ENCODE measurements at regions not wholly inside any gene's neighbourhood (a gene's known extent, or its start where the extent isn't known, plus 50 kb on each side); places are given as distances from the start of the nearest gene placed in this dataset.
A peak's percentile ranks its signal among the peaks of the same experiment; 100 is the strongest.

DNA sequence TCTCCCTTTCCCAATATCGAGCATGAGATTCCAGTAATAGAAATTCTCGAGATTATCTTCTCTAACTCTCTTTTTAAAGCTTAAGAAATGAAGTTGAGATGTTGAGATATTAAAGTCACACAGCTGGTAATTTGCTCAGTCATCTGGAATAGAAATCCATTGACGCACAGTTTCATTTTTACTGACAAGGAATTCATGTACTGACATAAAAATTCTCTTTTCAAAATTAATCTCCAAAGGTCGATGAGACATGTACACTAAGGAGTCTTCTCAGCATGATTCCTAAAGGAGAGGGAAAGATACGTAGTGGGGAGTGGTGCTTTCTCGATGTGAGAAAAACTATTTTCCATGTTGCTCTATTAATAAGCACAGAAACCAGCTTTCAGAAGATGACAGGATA lies 1639.5 kb upstream of the MIR17HG start:
- no peak for DNase-seq (ENCODE audit: low read depth)

DNA sequence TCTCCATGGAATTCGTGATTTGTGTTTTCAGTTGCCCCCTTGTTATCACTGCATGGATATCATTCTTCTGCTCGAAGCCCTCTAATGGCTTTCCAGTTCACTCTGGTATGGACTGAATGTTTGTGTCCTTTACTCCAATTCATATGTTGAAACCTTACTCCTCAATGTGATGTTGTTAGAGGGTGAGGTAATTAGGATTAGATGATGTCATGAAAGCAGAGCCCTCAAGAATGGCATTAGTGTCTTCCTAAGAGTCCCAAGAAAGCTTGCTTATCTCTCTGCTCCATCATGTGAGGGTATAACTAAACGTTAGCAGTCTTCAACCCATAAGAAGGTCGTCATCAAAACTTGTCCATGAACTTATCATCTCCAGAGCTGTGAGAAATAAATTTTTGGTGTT lies 1626.3 kb upstream of the MIR17HG start:
- DNase-seq (ENCODE audit: low read depth) = no peak

DNA sequence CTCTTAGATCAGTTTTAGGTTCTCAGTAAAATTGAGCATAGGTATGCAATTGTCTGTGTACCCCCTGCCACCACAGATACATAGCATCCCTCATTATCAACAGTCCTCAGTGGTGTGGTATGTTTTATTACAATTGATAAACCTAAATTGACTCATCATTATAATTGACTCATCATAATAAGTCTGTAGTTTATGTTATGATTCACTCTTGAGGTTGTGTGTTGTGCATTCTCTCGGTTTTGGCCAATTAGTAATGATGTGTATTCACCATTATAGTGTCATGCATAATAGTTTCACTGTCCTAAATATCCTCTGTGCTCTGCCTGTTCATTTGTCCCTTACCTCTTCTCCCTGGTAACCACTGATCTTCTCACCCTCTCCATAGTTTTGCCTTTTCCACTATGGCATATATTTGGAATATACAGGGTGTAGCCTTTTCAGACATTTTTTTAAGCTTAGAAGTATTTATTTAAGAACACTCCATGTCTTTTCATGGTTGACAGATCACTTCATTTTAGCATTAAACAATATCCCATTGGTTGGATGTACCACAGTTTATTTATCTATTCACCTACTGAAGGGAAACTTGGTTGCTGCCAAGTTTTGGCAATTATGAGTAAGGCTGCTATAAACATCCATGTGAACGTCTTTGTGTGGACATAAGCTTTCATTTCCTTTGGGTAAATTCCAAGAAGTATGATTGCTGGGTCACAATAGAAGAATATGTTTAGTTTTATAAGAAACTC lies 1620.6 kb upstream of the MIR17HG start:
- DNase-seq (ENCODE audit: low read depth) = no peak

DNA sequence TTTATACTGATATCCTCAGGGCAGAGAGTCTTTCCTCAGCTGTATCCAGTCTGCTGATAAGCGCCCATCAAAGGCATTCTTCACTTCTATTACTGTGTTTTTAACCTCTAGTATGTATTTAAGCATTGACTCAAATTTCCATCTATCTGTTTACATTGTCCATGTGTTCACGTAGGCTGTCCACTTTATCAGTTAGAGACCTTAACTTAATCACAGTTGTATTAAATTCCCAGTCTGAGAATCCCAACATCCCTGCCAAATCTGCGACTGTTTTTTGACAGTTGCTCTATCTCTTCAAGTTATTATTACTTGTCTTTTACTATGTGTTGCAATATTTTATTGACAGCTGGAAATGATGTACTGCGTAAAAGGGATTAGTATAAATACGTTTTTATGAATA lies 1613.7 kb upstream of the MIR17HG start:
- no peak for DNase-seq (ENCODE audit: low read depth)

DNA sequence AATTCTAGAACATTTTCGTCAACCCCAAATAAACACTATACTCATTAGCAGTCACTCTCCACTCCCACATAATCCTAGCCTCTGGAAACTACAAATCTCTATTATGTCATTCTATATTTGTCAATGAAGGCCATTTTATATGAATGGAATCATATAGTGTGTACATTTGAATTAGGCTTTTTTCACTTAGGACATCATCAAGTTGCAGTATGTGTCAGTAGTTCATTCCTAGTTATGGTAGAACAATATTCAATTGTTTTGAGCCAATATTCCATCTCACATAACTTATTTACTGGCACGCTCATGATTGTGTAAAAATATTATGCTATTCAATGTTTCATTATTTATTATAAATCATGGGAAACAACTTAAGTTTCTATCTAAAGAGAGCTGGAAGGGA lies 1610.4 kb upstream of the MIR17HG start:
- DNase-seq (ENCODE audit: low read depth) = no peak

DNA sequence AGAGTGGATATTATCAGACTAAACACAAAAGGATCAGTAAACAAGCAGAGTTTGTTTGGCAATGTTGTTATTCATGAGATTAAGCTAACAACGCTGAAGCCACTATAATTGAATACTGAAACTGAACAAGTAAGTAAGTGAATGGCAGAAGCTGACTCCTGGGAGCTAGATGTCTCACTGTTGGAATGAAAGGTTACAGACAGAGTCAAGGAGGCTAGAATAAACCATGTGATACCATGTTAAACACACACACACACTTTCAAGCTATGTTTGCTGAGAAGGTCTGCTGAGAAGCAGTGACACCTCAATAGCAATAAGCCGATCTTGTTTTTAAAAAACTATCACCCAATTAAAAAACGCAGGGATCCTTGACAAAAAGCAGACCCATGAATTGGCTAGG lies 1609.4 kb upstream of the MIR17HG start:
- DNase-seq (ENCODE audit: low read depth) = no peak

DNA sequence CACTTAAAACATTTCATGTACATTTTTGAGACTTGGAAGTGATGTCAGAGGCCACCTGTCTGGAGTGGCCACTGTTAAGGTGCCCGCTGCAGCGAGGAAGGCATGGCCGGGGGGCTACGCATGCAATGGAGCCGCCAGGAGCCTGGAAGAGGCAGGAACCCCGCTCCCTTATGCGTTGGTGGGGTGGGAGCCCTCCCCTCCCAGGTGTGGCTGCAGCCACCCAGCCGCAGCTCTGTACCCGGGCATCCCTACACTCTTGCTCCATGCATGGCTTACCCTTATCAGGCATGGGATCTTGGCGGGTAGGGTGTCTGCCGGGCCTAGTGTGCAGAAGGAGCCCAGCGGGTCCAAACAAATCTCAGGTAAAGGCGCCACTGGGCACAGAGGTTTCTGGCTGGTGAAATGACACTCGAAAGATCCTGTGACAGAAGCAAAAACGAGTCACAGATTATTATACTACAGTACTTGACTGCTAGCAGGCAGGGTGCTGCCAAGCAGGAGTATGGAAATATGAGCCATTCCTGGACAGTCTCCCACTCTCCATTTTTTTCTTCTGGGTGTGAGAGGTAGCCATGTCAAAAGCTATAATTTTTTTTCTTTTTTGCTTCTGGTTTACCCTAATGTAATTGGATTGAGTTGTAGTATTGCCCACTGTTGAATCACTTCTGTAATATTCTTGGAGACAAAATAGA lies 1606.3 kb upstream of the MIR17HG start:
- DNase-seq (ENCODE audit: low read depth) = no peak

DNA sequence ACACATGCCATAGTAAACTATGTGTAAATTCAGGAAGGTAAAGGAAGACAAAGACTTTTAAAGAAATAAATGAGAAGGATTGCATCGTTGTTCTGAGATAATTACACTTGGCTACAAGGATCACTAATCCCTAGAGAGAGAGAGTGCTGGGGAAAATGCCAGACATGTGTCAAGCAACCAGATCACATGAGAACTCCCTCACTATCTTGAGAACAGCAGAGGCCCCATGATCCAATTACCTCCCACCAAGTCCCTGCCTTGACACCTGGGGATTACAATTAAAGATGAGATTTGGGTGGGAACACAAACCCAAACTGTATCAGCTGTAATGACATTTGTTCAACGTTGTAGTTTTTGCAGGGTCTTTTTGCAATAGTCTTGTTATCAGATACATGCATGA lies 1600.9 kb upstream of the MIR17HG start:
- no peak for DNase-seq (ENCODE audit: low read depth)

DNA sequence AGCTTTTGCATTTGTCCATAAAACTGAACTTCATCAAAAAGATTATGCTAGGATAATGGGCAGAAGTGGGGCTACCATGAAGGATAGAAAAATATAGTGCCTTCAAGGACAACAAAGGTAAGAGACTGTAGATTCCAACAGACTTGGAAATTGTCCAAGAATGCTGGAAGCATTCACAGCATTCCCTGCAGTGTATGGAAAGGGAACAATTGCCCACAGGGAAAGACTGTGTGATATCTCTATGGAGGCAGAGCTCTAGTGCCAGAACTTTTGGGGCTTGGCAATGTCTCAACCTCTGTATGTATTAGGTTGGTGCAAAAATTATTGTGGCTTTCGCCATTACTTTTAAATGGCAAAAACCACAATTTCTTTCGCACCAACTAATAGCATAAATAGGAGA lies 1598.8 kb upstream of the MIR17HG start:
- DNase-seq (ENCODE audit: low read depth) = no peak

DNA sequence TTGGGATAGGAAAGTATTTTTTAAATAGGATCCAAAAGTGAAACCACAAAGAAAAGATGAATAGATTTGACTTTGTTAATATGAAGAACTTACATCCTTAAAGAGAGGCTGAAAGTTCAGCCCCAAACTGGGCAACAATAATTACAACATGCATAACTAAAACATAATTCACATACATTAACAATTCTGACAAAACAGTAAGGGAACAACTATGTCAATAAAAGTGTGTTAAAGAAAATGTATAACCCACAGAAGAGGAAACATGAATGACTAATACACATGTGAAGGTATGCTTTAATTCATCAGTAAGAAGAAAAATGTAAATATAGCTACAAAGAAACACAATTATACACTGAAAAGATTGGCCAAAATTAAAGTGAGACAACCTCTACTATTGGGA lies 1597.6 kb upstream of the MIR17HG start:
- no peak for DNase-seq (ENCODE audit: low read depth)

DNA sequence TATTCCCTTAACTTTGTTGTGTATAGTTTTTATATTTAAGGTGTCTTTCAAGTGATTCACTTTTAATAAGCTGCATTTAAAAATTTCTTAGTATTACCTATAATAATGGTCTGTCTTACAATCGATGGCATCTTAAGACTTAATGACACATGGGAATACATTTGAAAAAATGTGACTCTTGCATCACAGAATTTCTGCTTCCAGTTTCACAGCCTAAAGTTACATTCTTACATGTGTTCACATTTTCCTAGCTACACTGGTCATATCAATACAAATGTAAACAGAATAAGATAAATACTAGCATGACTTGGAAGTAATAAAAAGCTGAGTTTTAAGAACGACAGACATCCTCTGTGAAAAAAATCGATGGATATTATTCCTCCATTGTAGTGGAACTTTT lies 1597.1 kb upstream of the MIR17HG start:
- no peak for DNase-seq (ENCODE audit: low read depth)

DNA sequence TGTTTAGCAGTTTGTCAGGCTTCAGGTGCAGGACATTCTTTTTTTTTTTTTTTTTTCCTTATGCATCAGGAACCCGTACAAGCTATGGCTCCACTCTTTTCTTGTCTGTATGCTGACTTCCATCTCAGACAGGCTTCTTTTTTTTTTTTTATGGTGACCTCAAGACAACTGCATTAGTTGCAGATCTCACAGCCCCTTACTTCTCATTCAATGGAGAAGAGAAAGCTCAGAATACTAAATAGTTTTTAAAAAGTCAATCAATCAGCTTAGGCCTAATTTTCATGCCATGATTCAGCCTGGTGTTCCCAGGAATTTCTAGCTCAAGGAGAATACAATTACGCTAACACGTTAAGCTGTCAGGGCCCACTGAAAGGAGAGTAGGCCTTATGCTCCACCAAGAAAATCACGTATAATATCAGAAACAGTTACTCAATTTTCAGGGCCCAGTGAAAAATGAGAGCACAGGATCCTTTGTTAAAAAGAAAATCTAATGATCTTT lies 1596.0 kb upstream of the MIR17HG start:
- DNase-seq (ENCODE audit: low read depth) = no peak

DNA sequence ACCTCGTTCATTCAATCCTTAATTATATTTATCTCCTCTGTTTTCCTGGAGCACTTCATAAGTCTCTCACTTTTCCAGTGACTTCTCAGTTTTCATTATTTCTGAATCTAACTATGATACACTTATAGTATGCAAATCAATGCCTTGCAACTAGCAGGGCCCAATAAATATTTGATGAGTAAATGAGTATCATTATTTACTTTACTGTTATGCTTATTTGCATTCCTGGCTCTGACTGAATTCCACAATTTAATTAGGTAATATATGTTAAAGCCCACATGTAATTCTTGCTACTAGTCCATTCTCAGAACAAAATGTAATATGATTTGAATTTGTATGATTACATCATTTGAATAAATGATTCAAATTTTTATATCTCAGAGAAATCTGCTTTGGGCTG lies 1595.1 kb upstream of the MIR17HG start:
- DNase-seq (ENCODE audit: low read depth) = no peak

DNA sequence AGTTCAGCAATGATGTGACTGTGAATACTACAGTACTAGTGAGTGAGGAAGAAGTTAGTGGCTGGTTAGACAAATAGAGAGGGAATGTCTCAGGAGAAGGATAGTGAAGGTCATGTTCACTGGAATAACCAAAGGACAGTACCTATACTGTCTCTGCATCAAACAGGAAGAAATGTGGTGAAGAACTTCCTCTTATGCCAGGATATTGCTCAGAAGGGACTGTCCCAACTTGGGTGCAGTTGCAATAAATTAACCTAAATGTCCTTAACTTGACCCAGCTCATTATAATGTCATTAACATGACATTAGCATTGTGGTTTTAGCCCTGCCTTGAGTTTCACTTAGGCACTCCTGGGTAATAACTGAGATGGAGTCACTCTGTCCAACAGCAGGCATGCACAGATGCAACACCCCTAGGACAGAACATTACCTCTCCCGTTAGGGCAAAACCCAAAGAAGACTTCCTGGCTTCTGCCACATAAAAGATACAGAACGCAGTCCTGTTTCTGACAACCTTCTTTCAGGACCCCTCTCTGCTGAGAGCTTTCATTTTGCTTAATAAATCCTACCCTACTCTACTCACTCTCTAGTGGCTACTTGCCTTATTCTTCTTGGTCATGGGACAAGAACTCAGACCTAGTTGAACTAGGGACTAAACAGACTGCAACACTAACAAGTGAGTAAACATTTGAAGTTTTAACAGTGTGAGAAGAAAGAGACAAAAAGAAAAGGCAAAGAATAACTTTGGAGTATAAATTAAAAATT lies 1591.6 kb upstream of the MIR17HG start:
- no peak for DNase-seq (ENCODE audit: low read depth)

DNA sequence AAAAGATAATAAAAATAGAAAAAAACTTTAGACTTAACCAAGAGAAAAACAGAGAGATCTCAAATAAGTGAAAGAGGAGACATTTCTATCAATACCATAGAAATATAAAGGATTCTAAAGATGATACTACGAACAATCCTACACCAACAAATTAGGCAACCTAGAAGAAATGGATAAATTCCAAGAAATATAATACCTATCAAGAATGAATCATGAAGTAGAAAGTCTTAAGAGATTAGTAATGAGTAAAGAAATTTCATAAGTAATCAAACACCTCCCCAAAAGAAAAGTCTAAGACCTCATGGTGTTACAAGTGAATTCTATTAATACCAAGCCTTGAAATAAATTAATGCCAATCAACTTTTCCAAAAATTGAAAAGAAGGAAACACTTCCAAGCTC lies 1584.5 kb upstream of the MIR17HG start:
- DNase-seq (ENCODE audit: low read depth) = no peak

DNA sequence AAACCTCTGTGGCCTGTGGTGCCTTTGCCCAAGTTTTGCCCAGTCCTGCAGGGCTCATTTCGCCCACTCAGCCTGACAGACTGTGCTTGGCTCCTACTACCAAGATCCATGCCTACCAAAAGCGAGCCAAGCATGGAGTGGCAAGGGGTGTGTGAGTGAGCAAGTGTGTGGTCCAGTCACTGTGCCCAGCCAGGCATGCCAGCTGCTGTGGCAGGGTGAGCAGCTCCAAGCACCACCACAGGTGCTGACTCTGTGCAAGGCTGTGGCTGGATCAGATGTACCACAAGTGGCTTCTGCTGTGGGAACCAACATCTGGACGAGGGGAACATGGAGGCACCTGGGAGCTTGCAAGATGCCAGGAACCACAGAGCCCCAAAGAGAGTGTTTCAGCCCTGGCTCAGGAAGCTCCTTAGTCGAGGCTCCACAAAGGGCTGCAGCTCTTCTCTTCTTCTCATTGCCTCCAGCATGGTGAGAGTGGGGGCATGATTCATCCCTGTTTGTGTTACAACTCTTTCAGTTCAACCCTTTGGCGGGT lies 1564.2 kb upstream of the MIR17HG start:
- no peak for DNase-seq (ENCODE audit: low read depth)

DNA sequence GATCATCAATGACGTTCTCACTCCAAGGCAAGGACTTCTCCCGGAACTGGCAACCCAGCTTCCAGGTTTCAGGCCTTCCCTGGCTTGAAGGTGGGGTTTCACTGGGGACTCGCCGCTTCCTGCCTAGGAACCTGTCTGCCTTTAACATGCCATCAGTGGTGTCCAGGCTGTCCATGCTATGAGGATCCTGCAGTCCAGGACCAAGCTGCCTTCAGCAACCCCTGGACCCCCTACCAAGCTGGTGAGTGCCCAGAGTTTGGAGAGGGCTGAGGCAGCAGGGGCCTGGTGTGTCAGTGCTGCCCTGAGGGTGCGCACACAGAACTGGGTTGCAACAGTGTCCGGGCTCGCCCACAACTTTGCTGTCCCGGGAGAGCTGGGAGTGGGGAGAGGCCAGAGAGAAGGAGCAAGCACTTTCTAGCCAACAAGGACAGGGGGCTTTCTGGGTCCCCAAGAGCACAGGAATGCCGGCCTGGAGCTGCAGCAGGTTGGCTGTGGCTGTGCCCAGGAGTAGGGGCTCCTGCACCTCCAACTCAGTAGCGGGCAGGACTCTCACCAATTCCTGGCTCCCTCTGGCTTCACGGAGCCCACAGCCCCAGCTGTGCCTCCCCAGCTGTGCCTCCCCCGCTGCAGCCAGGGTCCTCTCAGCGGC lies 1563.2 kb upstream of the MIR17HG start:
- DNase-seq (ENCODE audit: low read depth) = no peak

DNA sequence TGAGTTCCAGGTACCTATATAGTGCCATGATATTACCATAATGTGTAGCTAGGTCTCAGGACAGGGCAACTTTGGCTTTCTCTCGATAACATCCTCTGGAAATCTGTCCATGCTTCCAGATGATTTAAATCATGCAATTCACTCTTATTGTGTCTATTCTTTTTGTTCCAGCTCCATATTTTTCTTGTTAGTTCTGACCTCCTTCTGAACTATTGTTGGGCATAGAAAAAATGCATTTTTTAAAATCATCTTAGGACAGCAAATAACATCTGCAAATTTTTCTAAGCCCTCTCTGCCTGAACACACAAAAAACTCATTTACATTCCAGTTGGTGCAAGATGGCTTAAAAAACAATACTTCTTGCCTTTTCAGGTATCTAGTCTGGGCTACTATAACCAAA lies 1561.0 kb upstream of the MIR17HG start:
- DNase-seq (ENCODE audit: low read depth) = no peak

DNA sequence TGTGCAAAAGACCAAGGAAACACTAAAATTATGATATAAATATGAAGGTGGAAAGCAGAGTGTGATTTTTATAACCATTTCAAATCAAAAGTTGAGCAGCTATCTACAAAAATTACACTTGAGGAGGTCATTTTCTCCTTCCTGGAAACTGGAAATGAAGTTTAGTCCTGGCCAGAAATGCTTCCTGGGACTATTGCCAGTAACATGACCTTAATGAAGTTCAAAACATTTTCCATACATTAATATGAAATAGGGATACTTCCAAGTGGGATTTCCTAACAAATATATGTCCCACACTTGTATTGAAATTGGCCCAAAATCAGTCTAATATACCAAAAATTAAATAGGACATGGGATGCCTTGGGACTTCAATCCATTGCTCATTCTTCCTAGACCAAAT lies 1556.8 kb upstream of the MIR17HG start:
- peak; percentile 54 for DNase-seq (ENCODE audit: low read depth)

DNA sequence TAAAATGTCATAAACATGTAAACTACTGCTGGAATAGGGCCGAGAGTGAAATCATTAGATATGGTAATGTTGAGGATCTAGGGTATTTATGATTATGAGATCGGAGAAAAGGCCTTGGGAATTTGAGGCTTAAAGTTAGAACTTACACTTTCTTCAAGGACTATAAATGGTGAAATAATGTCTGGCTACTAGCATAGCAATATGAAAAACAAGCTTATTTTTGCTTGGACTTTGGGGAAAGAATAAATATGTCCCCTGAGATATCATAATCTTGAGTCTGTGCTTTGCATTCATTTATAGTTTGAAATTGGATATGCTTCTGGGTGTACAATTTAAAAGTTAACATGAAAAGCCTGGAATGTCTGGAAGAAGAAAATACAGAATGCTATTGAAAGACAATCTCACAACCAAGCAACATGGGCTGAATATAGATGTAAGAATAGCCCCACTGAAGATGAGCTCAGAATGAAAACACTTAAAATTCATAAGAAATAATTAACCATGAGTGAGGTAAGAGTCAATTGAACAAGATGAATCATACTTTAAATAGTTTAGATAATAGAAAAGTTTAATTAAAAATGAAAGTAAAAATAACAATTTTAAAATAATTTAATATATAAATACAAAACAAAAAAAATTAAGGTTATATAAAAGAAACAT lies 1555.4 kb upstream of the MIR17HG start:
- DNase-seq (ENCODE audit: low read depth) = no peak

DNA sequence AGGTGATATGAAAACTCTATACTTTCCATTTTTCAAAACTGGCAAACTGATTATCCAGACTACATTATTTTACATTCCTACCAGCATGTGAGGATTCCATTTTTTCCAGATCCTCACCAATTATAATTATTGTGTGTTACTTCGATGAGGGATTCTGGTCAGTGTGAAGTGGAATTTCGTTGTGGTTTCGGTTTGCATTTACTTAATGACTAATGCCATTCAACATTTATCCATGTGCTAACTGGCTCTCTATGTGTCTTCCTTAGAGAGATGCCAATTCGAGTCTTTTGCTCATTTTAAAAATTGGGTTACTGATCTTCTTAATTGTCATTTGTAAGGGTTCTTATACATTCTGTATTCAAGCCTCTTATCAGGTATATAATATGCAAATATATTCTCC lies 1551.3 kb upstream of the MIR17HG start:
- no peak for DNase-seq (ENCODE audit: low read depth)

Data from forelimb muscle (tissue), 1 donor.